HG03064 (cell line): ENCODE measurements at regions not wholly inside any gene's neighbourhood (a gene's known extent, or its start where the extent isn't known, plus 50 kb on each side); places are given as distances from the start of the nearest gene placed in this dataset.

Experiments used
- ATAC-seq: cut with Tn5 transposase; IDR thresholded peaks from one replicate; pipeline ENCODE4 v1.9.1; 2021; ENCODE audit warnings: low read depth; ENCODE audit not compliant: unreplicated experiment

DNA sequence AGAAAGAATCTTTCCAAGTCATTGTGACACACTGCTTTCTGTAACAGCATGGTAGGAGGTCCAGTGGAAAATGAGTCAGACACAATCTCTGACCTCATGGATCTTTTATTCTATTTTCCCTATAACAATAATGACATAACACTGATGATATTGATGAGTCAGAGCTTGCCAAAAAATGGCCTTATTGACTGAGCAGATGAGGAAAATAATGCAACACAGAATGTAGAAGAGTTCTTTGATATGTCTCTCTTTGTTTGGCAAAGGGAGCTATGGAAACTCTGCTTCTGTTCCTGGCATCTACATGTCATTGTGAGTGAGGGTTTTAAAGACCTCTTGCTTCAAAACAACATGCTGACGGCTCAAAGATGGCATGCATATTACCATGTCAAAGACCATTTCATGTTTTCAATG lies 443.1 kb upstream of the ZNF608 start:
- no peak for ATAC-seq

DNA sequence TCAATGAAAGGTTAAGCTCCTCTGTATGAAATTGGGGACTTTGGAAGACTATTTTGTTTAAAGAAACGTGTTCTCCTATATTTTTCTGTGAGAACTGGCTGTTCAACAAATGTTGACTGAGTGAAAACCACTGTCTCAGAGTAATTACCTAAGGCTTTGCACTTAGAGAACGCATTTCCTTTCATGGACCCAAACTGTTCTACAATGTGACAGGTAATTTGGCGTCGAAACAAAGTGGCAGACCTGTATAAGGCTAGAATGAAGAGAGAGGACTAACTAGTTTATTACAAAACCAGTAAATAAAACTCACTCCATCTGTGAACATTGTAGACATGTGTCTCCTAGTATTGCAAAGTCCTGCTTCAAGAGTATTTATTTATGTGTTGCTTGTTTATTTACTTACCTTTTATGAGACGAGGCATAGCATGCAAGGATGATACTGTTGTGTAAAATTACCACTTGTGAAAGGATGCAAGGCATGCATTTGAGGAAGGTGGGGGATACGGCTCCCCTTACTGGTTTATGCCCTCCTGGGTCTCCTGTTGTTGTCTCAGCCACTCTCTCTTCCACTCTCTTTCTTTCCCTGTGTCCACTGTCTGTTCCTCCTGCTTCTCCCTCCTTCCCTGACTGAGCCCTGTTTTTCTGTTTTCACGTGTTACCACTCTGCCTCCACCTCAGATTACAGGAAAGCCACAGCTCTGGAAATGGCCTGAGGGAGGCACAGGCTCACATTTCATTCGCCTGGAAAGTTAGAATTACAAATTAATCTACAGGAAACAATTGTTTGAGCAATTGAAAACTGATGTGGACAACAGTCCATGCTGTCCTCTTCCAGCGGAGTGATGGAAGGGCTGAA lies 444.0 kb upstream of the ZNF608 start:
- ATAC-seq, result no peak

- no peak for ATAC-seq
Observed at GRCh38 chr5:125194883-125195282, 448.4 kb upstream of the ZNF608 start.

DNA sequence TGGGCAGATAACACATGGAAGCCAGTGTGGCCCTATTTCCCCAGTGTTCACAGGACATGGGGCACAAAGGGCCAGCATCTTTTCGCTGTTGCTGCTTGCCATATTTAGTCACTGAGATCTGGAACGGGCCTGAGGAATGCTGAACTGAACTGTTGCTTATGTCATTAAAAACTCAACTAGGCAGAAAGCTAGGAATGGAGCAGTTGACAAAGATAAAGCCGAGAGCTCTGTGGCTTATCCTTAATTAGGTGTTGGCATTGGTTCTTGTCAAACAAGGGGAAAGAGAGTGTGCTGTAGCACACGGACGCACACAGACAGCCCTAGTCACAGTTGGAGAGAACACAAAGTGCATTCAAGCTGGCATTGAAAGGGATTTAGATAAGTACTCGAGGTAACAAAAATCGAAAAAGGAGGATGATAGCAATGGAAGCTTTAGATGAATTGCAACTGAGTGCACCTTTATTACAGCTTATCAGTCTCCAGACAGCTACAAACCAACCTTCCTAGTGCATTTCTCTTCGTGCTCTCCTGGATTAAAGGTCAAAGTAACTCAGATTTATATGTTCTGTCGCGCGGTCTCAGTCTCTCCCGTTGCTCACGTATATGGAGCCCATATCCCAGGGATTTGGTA lies 450.2 kb upstream of the ZNF608 start:
- ATAC-seq, result no peak

GRCh38 chr5:125197321-125197720 lies 450.9 kb upstream of the ZNF608 start:
- ATAC-seq, result no peak

DNA sequence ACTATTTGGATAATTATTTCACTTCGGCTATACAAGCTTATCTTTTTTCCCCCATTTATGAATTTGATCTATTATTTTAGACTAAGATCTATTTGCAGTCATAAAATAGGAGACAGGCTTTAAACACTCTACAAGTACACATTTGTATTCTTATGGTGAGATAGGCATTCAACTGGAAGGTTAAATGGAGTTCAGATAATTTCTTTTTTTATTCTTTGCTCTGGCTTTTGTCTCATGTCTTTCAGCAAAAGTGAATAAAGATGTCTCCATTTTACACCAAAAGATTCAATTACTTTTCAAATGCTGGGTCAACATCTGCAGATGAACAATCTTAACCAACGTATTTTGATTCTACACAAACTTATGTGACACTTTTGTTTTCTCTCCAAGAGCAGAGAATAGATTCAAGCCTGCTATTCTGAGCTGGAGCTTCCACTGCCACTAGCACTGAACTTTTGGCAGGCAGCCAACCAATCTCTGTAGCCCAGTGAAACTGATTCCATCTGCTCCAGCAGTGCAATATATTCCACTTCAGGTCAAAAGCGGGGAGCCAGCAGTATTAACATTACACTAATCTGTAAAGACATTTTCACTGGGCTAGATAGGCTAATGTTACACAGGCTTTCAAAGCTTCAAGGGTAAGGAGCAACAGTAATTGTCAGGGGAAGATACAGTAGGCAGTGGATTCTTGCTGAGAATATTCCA lies 452.0 kb upstream of the ZNF608 start:
- ATAC-seq, result no peak

GRCh38 chr5:125199373-125199772 lies 452.9 kb upstream of the ZNF608 start:
- ATAC-seq, result no peak

GRCh38 chr5:125199968-125200865 lies 453.8 kb upstream of the ZNF608 start:
- ATAC-seq, result no peak

GRCh38 chr5:125200866-125201373 lies 454.5 kb upstream of the ZNF608 start:
- no peak for ATAC-seq

- ATAC-seq, result no peak
Observed at GRCh38 chr5:125201446-125202052, 455.1 kb upstream of the ZNF608 start.

- no peak for ATAC-seq
Observed at GRCh38 chr5:125202353-125202752, 455.9 kb upstream of the ZNF608 start.

GRCh38 chr5:125202871-125203438 lies 456.5 kb upstream of the ZNF608 start:
- ATAC-seq, result no peak

DNA sequence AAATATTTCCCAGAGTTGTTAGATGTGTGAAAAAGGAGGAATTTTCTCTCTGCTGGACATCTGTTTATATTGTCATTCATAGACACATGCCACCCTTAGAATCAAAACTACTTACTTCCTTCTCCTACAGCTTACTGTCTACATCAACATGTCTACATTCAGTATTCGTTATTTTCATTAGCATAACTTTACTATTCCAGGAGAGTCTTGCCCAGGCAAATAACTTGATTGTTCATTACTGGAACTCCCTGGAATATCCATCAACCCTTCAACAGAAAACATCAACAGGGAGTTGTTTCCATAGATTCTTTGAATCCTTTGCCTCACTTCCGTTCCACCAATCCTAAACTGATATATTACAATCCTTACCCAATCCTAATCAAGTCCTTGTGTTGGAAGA lies 457.5 kb upstream of the ZNF608 start:
- no peak for ATAC-seq

DNA sequence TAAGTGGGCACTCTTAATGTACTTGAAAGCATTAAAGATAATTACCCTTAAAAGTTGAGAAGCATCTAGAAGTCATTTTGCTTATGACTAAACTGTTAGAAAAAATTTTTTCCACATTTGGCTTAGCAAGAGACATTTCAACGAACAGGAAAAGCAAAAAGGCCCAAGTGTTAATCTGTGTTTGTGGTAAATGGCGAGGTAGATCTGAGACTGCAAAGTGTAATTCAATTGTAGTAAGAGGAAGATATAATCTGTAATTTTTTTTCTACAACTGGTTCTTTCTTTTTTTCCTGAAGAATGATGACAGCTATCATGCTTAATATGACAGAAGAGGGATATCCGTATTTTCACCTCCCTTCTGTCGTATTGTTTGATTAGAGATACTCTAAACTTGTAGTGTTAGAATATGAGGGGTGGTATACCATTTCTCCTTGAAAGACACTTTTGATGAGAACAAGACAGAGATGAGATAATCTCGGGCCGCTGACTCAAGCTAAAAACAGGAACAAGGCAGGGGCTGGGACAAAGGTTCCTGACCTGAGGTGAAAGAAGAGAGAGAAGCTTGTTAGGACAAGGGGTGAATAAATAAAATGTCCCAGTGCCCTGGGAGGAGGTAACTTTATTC lies 459.3 kb upstream of the ZNF608 start:
- no peak for ATAC-seq

- no peak for ATAC-seq
Observed at GRCh38 chr5:125207856-125208255, 461.4 kb upstream of the ZNF608 start.

DNA sequence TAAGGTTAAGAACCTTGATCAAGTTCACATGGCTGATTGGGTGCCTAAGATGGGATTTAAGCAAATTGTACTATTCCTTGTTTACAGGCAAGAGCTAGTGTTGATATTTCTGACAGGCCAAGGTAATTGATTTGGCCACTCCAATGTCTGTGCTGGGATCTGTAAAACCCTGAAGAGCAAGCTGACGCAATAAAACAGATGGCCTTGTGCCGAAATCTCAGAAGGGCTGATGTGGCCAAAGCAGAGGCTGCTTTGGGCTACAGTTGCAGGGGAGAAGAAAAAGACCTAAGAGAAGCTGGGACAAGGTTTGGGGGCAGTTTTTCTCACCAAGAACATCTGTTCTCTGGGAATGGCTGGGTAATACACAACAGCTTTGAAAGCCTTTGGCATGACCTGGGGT lies 463.2 kb upstream of the ZNF608 start:
- ATAC-seq, result no peak

GRCh38 chr5:125210242-125210947 lies 464.0 kb upstream of the ZNF608 start:
- no peak for ATAC-seq

- ATAC-seq, result peak; percentile 94
Observed at GRCh38 chr5:125214080-125214479, 467.6 kb upstream of the ZNF608 start.
